Dendritic cell treated with granulocyte-macrophage colony-stimulating factor and Interleukin-4, amounts not matched to agents 40 ng/mL and 50 ng/mL, for 4 days (primary cell): ENCODE measurements at regions not wholly inside any gene's neighbourhood (a gene's known extent, or its start where the extent isn't known, plus 50 kb on each side); places are given as distances from the start of the nearest gene placed in this dataset.
"Not testable (repeated sequence)": the region's sequence is repeated elsewhere in the genome, so short reads cannot be mapped to it uniquely, and the experiment has no call there.

ENCODE experiments used
- H3K27ac Mint-ChIP-seq: one replicate; pipeline ENCODE4 v1.8.0; 2022; ENCODE audit warnings: mild to moderate bottlenecking, mixed read lengths
- H3K27me3 Mint-ChIP-seq: one replicate; pipeline ENCODE4 v1.8.0; 2022; ENCODE audit warnings: mild to moderate bottlenecking, mixed read lengths
- H3K36me3 Mint-ChIP-seq: one replicate; pipeline ENCODE4 v1.8.0; 2022; ENCODE audit warnings: low read depth, mixed read lengths
- H3K4me1 Mint-ChIP-seq: one replicate; pipeline ENCODE4 v1.8.0; 2022; ENCODE audit warnings: low read depth, mixed read lengths
- H3K4me3 Mint-ChIP-seq: one replicate; pipeline ENCODE4 v1.8.0; 2022; ENCODE audit warnings: mild to moderate bottlenecking, moderate library complexity, mixed read lengths
- H3K9me3 Mint-ChIP-seq: one replicate; pipeline ENCODE4 v1.8.0; 2022; ENCODE audit warnings: mixed read lengths
- intact Hi-C: fragments of 100-400 bp; cut with micrococcal nuclease; formaldehyde crosslinking; loops from one replicate; pipeline ENCODE4 v1.15.0; 2022

- Mint-ChIP-seq H3K27me3 (peaks cover 44% of the 10 kb centered on the region), H3K27ac (no peak overlapping the region), H3K4me1 (peaks cover 18% of the 10 kb centered on the region), H3K9me3 (no peaks in the 10 kb centered on the region), H3K4me3 (no peak overlapping the region), H3K36me3 (no peaks in the 10 kb centered on the region)
- intact Hi-C loops: no loop called here
Measured at GRCh38 chr2:236916181-236916580, 169.5 kb upstream of the COPS8 start.

GRCh38 chr2:236916651-236917050 is 169.0 kb upstream of the COPS8 start:
- H3K27ac Mint-ChIP-seq: no peak overlapping the region
- H3K4me1 Mint-ChIP-seq: peaks cover 18% of the 10 kb centered on the region
- intact Hi-C loops: no loop called here
- no peak overlapping the region for H3K4me3 Mint-ChIP-seq
- H3K9me3 Mint-ChIP-seq: no peaks in the 10 kb centered on the region
- no peaks in the 10 kb centered on the region for H3K36me3 Mint-ChIP-seq
- peaks cover 42% of the 10 kb centered on the region for H3K27me3 Mint-ChIP-seq

DNA sequence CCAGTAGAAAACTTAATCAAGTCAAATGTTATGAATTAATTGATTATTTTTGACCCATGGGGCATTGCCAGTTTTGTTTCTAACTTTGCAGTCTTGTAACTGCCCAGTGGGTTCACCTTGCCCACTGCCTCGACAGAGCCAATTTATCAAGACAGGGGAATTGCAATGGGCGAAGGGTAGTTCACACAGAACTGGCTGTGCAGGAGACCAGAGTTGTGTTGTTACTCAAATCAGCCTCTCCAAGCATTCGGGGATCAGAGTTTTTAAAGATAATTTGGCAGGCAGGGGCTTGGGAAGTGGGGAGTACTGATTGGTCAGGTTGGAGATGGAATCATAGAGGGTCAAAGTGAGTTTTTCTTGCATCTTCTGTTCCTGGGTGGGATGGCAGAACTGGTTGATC is 168.5 kb upstream of the COPS8 start:
- Mint-ChIP-seq H3K4me3 (no peak overlapping the region), H3K27ac (no peak overlapping the region), H3K36me3 (no peaks in the 10 kb centered on the region), H3K9me3 (no peaks in the 10 kb centered on the region), H3K27me3 (peaks cover 39% of the 10 kb centered on the region), H3K4me1 (peaks cover 18% of the 10 kb centered on the region)
- intact Hi-C loops: no loop called here

GRCh38 chr2:236918545-236918944 is 167.1 kb upstream of the COPS8 start:
- peaks cover 12% of the 10 kb centered on the region for H3K4me1 Mint-ChIP-seq
- H3K27ac Mint-ChIP-seq: no peak overlapping the region
- intact Hi-C loops: no loop called here
- no peaks in the 10 kb centered on the region for H3K36me3 Mint-ChIP-seq
- peaks cover 34% of the 10 kb centered on the region for H3K27me3 Mint-ChIP-seq
- H3K9me3 Mint-ChIP-seq: no peaks in the 10 kb centered on the region
- H3K4me3 Mint-ChIP-seq: no peak overlapping the region

GRCh38 chr2:236919209-236919608 is 166.5 kb upstream of the COPS8 start:
- H3K36me3 Mint-ChIP-seq: no peaks in the 10 kb centered on the region
- peaks cover 12% of the 10 kb centered on the region for H3K4me1 Mint-ChIP-seq
- H3K27ac Mint-ChIP-seq: no peak overlapping the region
- H3K27me3 Mint-ChIP-seq: peaks cover 36% of the 10 kb centered on the region
- H3K4me3 Mint-ChIP-seq: no peak overlapping the region
- intact Hi-C loops: no loop called here
- H3K9me3 Mint-ChIP-seq: no peaks in the 10 kb centered on the region

DNA sequence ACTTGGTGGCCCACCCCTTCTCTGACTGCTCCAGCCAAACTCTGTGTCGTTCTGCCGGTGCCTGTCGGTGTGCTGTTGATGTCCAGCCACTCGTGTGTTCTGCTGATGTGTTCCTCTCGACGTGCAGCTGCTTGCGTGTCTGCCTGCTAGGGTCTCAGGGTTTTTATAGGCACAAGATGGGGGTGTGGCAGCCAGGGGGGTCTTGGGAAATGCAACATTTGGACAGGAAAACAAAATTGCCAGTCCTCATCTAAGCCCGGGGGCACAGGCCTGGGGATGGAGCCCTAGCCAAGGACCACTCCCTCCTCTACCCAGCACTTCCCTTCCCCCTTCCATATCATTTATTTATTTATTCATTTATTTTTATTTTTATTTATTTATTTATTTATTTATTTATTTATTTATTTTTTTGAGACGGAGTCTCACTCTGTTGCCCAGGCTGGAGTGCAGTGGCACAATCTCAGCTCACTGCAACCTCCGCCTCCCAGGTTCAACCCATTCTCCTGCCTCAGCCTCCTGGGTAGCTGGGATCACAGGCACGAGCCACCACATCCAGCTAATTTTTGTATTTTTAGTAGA is 165.8 kb upstream of the COPS8 start:
- H3K36me3 Mint-ChIP-seq, H3K9me3 Mint-ChIP-seq, H3K27ac Mint-ChIP-seq, H3K4me3 Mint-ChIP-seq, intact Hi-C loops: not testable (repeated sequence)
- H3K4me1 Mint-ChIP-seq: peaks cover 12% of the 10 kb centered on the region
- H3K27me3 Mint-ChIP-seq: peaks cover 36% of the 10 kb centered on the region

GRCh38 chr2:236922061-236922460 is 163.6 kb upstream of the COPS8 start:
- Mint-ChIP-seq H3K36me3 (no peaks in the 10 kb centered on the region), H3K27ac (no peak overlapping the region), H3K9me3 (no peaks in the 10 kb centered on the region), H3K4me1 (peaks cover 12% of the 10 kb centered on the region), H3K4me3 (no peak overlapping the region), H3K27me3 (peaks cover 42% of the 10 kb centered on the region)
- intact Hi-C loops: no loop called here

DNA sequence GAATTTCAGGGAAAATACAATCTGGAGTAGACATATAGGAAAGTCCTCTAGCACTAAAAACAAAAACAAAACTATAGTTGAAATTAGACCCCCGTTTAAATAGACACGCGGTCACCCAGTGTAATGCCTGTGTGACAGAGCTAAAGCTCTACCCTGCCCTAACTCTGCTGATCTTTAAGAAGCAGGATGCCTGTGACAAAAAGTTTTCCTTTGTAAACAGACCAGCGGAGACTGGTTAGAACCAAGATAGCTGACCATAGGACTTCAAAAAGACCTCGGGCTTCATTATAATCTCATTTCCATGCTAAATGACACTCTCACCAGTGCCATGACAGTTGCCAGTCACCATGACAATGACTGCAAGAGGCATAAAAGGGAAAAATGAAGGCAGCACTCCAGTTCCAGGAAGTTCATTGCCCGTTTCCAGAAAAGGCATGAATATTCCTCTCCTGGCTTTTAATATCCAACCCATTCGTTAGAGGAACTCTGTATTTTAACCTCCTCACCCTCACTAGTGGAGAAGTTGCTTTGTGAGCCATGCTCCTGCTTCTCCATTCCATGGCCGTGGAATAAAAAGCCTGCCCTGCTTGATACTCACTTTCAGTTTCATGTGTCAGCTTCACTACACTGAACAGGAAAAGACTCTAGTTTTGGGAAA is 157.2 kb upstream of the COPS8 start:
- no peaks in the 10 kb centered on the region for H3K9me3 Mint-ChIP-seq
- no peaks in the 10 kb centered on the region for H3K4me1 Mint-ChIP-seq
- H3K4me3 Mint-ChIP-seq: no peak overlapping the region
- peaks cover 48% of the 10 kb centered on the region for H3K27me3 Mint-ChIP-seq
- no peaks in the 10 kb centered on the region for H3K36me3 Mint-ChIP-seq
- intact Hi-C loops: no loop called here
- no peak overlapping the region for H3K27ac Mint-ChIP-seq

- no peaks in the 10 kb centered on the region for H3K9me3 Mint-ChIP-seq
- peaks cover 42% of the 10 kb centered on the region for H3K27me3 Mint-ChIP-seq
- H3K4me3 Mint-ChIP-seq: no peak overlapping the region
- no peak overlapping the region for H3K27ac Mint-ChIP-seq
- H3K36me3 Mint-ChIP-seq: no peaks in the 10 kb centered on the region
- H3K4me1 Mint-ChIP-seq: no peaks in the 10 kb centered on the region
- intact Hi-C loops: no loop called here
Measured at GRCh38 chr2:236932831-236933361, 152.8 kb upstream of the COPS8 start.

GRCh38 chr2:236934166-236934565 is 151.5 kb upstream of the COPS8 start:
- Mint-ChIP-seq H3K36me3 (no peaks in the 10 kb centered on the region), H3K4me3 (no peak overlapping the region), H3K9me3 (no peaks in the 10 kb centered on the region), H3K27ac (no peak overlapping the region), H3K4me1 (peaks cover 5% of the 10 kb centered on the region), H3K27me3 (peaks cover 40% of the 10 kb centered on the region)
- intact Hi-C loops: no loop called here

- H3K4me3 Mint-ChIP-seq: no peak overlapping the region
- intact Hi-C loops: no loop called here
- H3K9me3 Mint-ChIP-seq: no peaks in the 10 kb centered on the region
- peaks cover 5% of the 10 kb centered on the region for H3K4me1 Mint-ChIP-seq
- no peak overlapping the region for H3K27ac Mint-ChIP-seq
- no peaks in the 10 kb centered on the region for H3K36me3 Mint-ChIP-seq
- peaks cover 40% of the 10 kb centered on the region for H3K27me3 Mint-ChIP-seq
Measured at GRCh38 chr2:236934656-236935055, 151.0 kb upstream of the COPS8 start.

DNA sequence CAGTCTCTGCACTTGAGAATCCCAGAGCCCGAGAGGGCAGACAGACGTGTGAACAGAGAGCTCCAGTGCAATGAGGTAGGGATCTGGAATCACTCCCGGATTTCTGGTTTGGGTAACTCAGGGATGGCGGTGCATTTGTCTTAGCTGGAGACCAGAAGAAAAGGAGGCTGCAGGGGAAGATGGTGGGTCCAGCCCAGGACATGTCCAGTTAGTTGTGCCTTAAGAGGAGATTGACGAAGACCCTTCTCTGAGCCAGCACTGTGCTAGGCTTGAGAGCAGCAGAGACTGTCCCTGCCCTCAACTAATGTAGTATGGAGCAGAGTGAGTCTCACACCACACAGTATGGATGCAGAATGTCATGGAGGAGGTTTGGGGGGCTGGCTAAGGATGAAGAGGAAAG is 150.6 kb upstream of the COPS8 start:
- Mint-ChIP-seq H3K4me1 (peaks cover 5% of the 10 kb centered on the region), H3K4me3 (no peak overlapping the region), H3K27ac (no peak overlapping the region), H3K9me3 (no peaks in the 10 kb centered on the region), H3K27me3 (peaks cover 42% of the 10 kb centered on the region), H3K36me3 (no peaks in the 10 kb centered on the region)
- intact Hi-C loops: no loop called here

- Mint-ChIP-seq H3K27me3 (peaks cover 45% of the 10 kb centered on the region), H3K9me3 (no peaks in the 10 kb centered on the region), H3K36me3 (no peaks in the 10 kb centered on the region), H3K27ac (no peak overlapping the region), H3K4me1 (peaks cover 5% of the 10 kb centered on the region), H3K4me3 (no peak overlapping the region)
- intact Hi-C loops: no loop called here
Measured at GRCh38 chr2:236935631-236936445, 149.9 kb upstream of the COPS8 start.

GRCh38 chr2:236936446-236936940 is 149.2 kb upstream of the COPS8 start:
- peaks cover 5% of the 10 kb centered on the region for H3K4me1 Mint-ChIP-seq
- no peaks in the 10 kb centered on the region for H3K9me3 Mint-ChIP-seq
- no peak overlapping the region for H3K4me3 Mint-ChIP-seq
- H3K36me3 Mint-ChIP-seq: no peaks in the 10 kb centered on the region
- intact Hi-C loops: no loop called here
- peaks cover 41% of the 10 kb centered on the region for H3K27me3 Mint-ChIP-seq
- no peak overlapping the region for H3K27ac Mint-ChIP-seq
